IMR-90 (cell line): ENCODE measurements at regions not wholly inside any gene's neighbourhood (a gene's known extent, or its start where the extent isn't known, plus 50 kb on each side); places are given as distances from the start of the nearest gene placed in this dataset.

ENCODE experiments used
- ATAC-seq: fragments of 200-7000 bp; cut with Tn5 transposase; 2 replicates; pipeline ENCODE4 v1.9.1; 2020; ENCODE audit warnings: low read depth, mild to moderate bottlenecking, moderate library complexity
- BruUV-seq: library from RNA; stranded (reverse); fragments of 400-500 nt; replicated peaks from 2 replicates; lab custom pipeline; 2021; lab: Mats Ljungman, UMichigan
- CTCF ChIA-PET: fragments of 300-600 bp; formaldehyde crosslinking; extraction: SDS; loops from one replicate; lab custom pipeline; 2021; ENCODE audit warnings: antibody characterized with exemption; lab: Yijun Ruan, JAX
- POLR2A ChIA-PET: fragments of 300-600 bp; sonication (Branson Sonifier 250); formaldehyde crosslinking; loops from one replicate; lab custom pipeline; 2022; ENCODE audit warnings: antibody characterized with exemption; ENCODE audit not compliant: unreplicated experiment; lab: Charles Lee
- DNase-seq: peaks from one replicate; pipeline ENCODE4 v3.0.0; 2013
- H2AFZ ChIP-seq: replicated peaks from 2 replicates; pipeline ENCODE3; 2013; ENCODE audit warnings: low read length, mild to moderate bottlenecking; ENCODE audit not compliant: poor library complexity
- H2AK5ac ChIP-seq: 2 replicates; pipeline ENCODE4 v1.6.1; 2013; ENCODE audit warnings: low read depth, low read length, inconsistent platforms
- H2AK9ac ChIP-seq: replicated peaks from 2 replicates; pipeline ENCODE3; 2013; ENCODE audit warnings: mild to moderate bottlenecking, low read depth, low read length, moderate library complexity; ENCODE audit not compliant: poor library complexity
- H2BK120ac ChIP-seq: 2 replicates; pipeline ENCODE4 v1.6.1; 2013; ENCODE audit warnings: low read depth, low read length, inconsistent platforms
- H2BK15ac ChIP-seq: 3 replicates; pipeline ENCODE4 v1.6.1; 2013; ENCODE audit warnings: low read depth, low read length, inconsistent platforms
- H2BK20ac ChIP-seq: 2 replicates; pipeline ENCODE4 v1.6.1; 2013; ENCODE audit warnings: low read depth, mild to moderate bottlenecking, inconsistent platforms, low read length, moderate library complexity
- H2BK5ac ChIP-seq: 2 replicates; pipeline ENCODE4 v1.6.1; 2013; ENCODE audit warnings: mild to moderate bottlenecking, low read depth, low read length, inconsistent platforms; ENCODE audit not compliant: poor library complexity, severe bottlenecking
- H3K14ac ChIP-seq: replicated peaks from 2 replicates; pipeline ENCODE4 v1.6.1; 2013; ENCODE audit warnings: low read depth, low read length, inconsistent platforms
- H3K18ac ChIP-seq: 2 replicates; pipeline ENCODE4 v1.6.1; 2013; ENCODE audit warnings: low read depth, low read length, control low read depth
- H3K23ac ChIP-seq: 2 replicates; pipeline ENCODE4 v1.6.1; 2013; ENCODE audit warnings: low read depth, low read length, inconsistent platforms
- H3K27ac ChIP-seq: 2 replicates; pipeline ENCODE4 v1.5.1; 2013; ENCODE audit warnings: mild to moderate bottlenecking, control low read depth, low read length; ENCODE audit not compliant: insufficient read depth
- H3K27me3 ChIP-seq: 2 replicates; pipeline ENCODE4 v1.6.1; 2013; ENCODE audit warnings: low read length; ENCODE audit not compliant: control insufficient read depth, insufficient read depth
- H3K36me3 ChIP-seq: 2 replicates; pipeline ENCODE4 v1.6.1; 2013; ENCODE audit warnings: low read length, mixed read lengths; ENCODE audit not compliant: control insufficient read depth, insufficient read depth
- H3K4ac ChIP-seq: 2 replicates; pipeline ENCODE4 v1.6.1; 2013; ENCODE audit warnings: low read depth, low read length, inconsistent platforms
- H3K4me1 ChIP-seq: 2 replicates; pipeline ENCODE4 v1.6.1; 2013; ENCODE audit warnings: low read length, mixed read lengths; ENCODE audit not compliant: control insufficient read depth, insufficient read depth
- H3K4me2 ChIP-seq: 2 replicates; pipeline ENCODE4 v1.6.1; 2013; ENCODE audit warnings: low read depth, mild to moderate bottlenecking, control low read depth, low read length, moderate library complexity
- H3K4me3 ChIP-seq: 2 replicates; pipeline ENCODE4 v1.5.1; 2013; ENCODE audit warnings: low read depth, mild to moderate bottlenecking, control low read depth, low read length, moderate library complexity; ENCODE audit not compliant: insufficient read depth
- H3K56ac ChIP-seq: 2 replicates; pipeline ENCODE4 v1.6.1; 2013; ENCODE audit warnings: low read length, inconsistent platforms; ENCODE audit not compliant: insufficient read depth; ENCODE audit errors: extremely low read depth
- H3K79me1 ChIP-seq, 2 experiments: 2 replicates each; pipeline ENCODE4 v1.6.1; 2013; ENCODE audit warnings: low read length in 2 of 2, inconsistent platforms in 1 of 2, low read depth in 1 of 2
- H3K9ac ChIP-seq: 2 replicates; pipeline ENCODE4 v1.6.1; 2013; ENCODE audit warnings: low read depth, low read length, control low read depth
- H3K9me1 ChIP-seq: 2 replicates; pipeline ENCODE4 v1.6.1; 2013; ENCODE audit warnings: low read length, inconsistent platforms; ENCODE audit not compliant: insufficient read depth
- H3K9me3 ChIP-seq: 2 replicates; pipeline ENCODE4 v1.6.1; 2013; ENCODE audit warnings: low read length; ENCODE audit not compliant: control insufficient read depth, insufficient read depth
- H4K20me1 ChIP-seq: 2 replicates; pipeline ENCODE4 v1.6.1; 2013; ENCODE audit warnings: low read length, inconsistent platforms; ENCODE audit not compliant: insufficient read depth
- H4K5ac ChIP-seq: 2 replicates; pipeline ENCODE4 v1.6.1; 2013; ENCODE audit warnings: mild to moderate bottlenecking, low read depth, low read length, control low read depth
- H4K8ac ChIP-seq, 2 experiments: 2 replicates each; pipeline ENCODE4 v1.6.1; 2013; ENCODE audit warnings: low read depth in 2 of 2, low read length in 2 of 2, control low read depth in 1 of 2, inconsistent platforms in 1 of 2
- H4K91ac ChIP-seq: 2 replicates; pipeline ENCODE4 v1.6.1; 2013; ENCODE audit warnings: low read depth, low read length, inconsistent platforms; ENCODE audit not compliant: insufficient read depth
- CEBPB ChIP-seq: IDR thresholded peaks from 2 replicates; pipeline ENCODE4 v1.6.1; 2012; ENCODE audit warnings: low read depth, low read length, improper control_type of control experiment
- CHD1 ChIP-seq: IDR thresholded peaks from 2 replicates; pipeline ENCODE4 v1.6.1; 2012; ENCODE audit warnings: low read depth, low read length, improper control_type of control experiment
- FOS ChIP-seq: fragments of 150-350 bp; IDR thresholded peaks from 2 replicates; pipeline ENCODE4 v1.6.1; 2016; ENCODE audit warnings: low read depth, low read length
- MAFK ChIP-seq: IDR thresholded peaks from 2 replicates; pipeline ENCODE4 v1.6.1; 2012; ENCODE audit warnings: low read depth, low read length, improper control_type of control experiment
- NFE2L2 ChIP-seq: fragments of 150-350 bp; IDR thresholded peaks from 2 replicates; pipeline ENCODE4 v1.6.1; 2016; ENCODE audit warnings: low read depth, mild to moderate bottlenecking, low read length
- POLR2A ChIP-seq: IDR thresholded peaks from 2 replicates; pipeline ENCODE4 v1.6.1; 2012; ENCODE audit warnings: mild to moderate bottlenecking, low read depth, low read length
- RCOR1 ChIP-seq: IDR thresholded peaks from 2 replicates; pipeline ENCODE4 v1.6.1; 2012; ENCODE audit warnings: mild to moderate bottlenecking, low read length, improper control_type of control experiment; ENCODE audit not compliant: insufficient replicate concordance
- dilution Hi-C: fragments of 300-500 bp; cut with HindIII; formaldehyde crosslinking; loops from one replicate; pipeline ENCODE4 v1.14.3; 2018; ENCODE audit warnings: low sequenced_read_pairs; ENCODE audit not compliant: unreplicated experiment
- in situ Hi-C: fragments of 300-500 bp; cut with MboI; formaldehyde crosslinking; loops from 3 replicates; pipeline ENCODE4 v1.14.3; 2019; ENCODE audit warnings: low sequenced_read_pairs, inconsistent platforms, mixed read lengths
- intact Hi-C: fragments of 100-400 bp; cut with micrococcal nuclease; formaldehyde crosslinking; loops from 2 replicates; pipeline ENCODE4 v1.10.0; 2022
- TF ChIP-seq, protein P1 (sequence below): fragments of 150-350 bp; IDR thresholded peaks from 2 replicates; pipeline ENCODE4 v1.6.1; 2017; ENCODE audit warnings: mild to moderate bottlenecking, antibody characterized with exemption, low read length, low read depth

DNA sequence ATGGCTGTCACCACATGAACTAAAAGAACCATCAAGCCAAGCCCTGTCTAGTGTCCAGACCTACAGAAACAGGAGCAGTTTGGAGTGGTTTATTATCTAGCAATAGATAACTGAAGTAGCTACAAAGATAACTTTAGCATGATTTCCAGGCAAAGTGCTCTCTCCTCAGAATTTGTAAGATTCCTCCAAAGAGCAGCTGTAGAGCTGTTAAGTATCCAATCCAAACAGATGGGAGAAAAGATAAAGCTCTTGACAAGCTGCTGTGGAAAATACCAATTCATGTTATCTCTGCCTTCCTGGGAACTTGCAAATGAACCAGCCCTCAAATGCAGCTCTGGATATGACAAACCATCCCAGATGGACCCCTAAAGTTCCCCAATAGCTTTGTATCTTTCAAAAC is 78.9 kb upstream of the RESF1 start:
- no peak overlapping the region for H3K27ac ChIP-seq
- no peak overlapping the region for H3K23ac ChIP-seq
- no peak overlapping the region for H3K9ac ChIP-seq
- no peak overlapping the region for H4K91ac ChIP-seq
- in situ Hi-C loops (no loop called here), dilution Hi-C loops (no loop called here), intact Hi-C loops (no loop called here)
- H3K14ac ChIP-seq = no peak overlapping the region
- no peaks in the 10 kb centered on the region for H3K9me1 ChIP-seq
- no peaks in the 10 kb centered on the region for H3K79me1 ChIP-seq
- H3K27me3 ChIP-seq = no peaks in the 10 kb centered on the region
- no peak overlapping the region for H4K5ac ChIP-seq
- no peak overlapping the region for H2BK120ac ChIP-seq
- no peak overlapping the region for H2AK9ac ChIP-seq
- no peak overlapping the region for H4K8ac ChIP-seq
- no peaks in the 10 kb centered on the region for H3K9me3 ChIP-seq
- POLR2A ChIA-PET = no interaction called here
- no peak overlapping the region for H3K4me3 ChIP-seq
- H2BK15ac ChIP-seq = no peak overlapping the region
- no peak overlapping the region for H2AFZ ChIP-seq
- CTCF ChIA-PET = no interaction called here
- H2AK5ac ChIP-seq = no peak overlapping the region
- no peak overlapping the region for H3K56ac ChIP-seq
- TF ChIP-seq FOS (no peak), RCOR1 (no peak), POLR2A (no peak), CHD1 (no peak), MAFK (no peak), NFE2L2 (no peak), CEBPB (no peak)
- TF ChIP-seq, protein P1, sequence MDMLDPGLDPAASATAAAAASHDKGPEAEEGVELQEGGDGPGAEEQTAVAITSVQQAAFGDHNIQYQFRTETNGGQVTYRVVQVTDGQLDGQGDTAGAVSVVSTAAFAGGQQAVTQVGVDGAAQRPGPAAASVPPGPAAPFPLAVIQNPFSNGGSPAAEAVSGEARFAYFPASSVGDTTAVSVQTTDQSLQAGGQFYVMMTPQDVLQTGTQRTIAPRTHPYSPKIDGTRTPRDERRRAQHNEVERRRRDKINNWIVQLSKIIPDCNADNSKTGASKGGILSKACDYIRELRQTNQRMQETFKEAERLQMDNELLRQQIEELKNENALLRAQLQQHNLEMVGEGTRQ = no peak
- H2BK5ac ChIP-seq = no peak overlapping the region
- H3K4me1 ChIP-seq = no peaks in the 10 kb centered on the region
- H4K20me1 ChIP-seq = no peaks in the 10 kb centered on the region
- ATAC-seq (no peak), DNase-seq (no peak)
- H3K18ac ChIP-seq = no peak overlapping the region
- no peak overlapping the region for H2BK20ac ChIP-seq
- H3K36me3 ChIP-seq = no peaks in the 10 kb centered on the region
- BruUV-seq = no TSS peak
- no peak overlapping the region for H3K4ac ChIP-seq
- H3K4me2 ChIP-seq = no peak overlapping the region
